GM19463 (cell line): ENCODE measurements at regions not wholly inside any gene's neighbourhood (a gene's known extent, or its start where the extent isn't known, plus 50 kb on each side); places are given as distances from the start of the nearest gene placed in this dataset.

Experiments
- ATAC-seq: cut with Tn5 transposase; IDR thresholded peaks from one replicate; pipeline ENCODE4 v1.9.1; 2021; ENCODE audit warnings: mild to moderate bottlenecking, moderate library complexity; ENCODE audit not compliant: unreplicated experiment

DNA sequence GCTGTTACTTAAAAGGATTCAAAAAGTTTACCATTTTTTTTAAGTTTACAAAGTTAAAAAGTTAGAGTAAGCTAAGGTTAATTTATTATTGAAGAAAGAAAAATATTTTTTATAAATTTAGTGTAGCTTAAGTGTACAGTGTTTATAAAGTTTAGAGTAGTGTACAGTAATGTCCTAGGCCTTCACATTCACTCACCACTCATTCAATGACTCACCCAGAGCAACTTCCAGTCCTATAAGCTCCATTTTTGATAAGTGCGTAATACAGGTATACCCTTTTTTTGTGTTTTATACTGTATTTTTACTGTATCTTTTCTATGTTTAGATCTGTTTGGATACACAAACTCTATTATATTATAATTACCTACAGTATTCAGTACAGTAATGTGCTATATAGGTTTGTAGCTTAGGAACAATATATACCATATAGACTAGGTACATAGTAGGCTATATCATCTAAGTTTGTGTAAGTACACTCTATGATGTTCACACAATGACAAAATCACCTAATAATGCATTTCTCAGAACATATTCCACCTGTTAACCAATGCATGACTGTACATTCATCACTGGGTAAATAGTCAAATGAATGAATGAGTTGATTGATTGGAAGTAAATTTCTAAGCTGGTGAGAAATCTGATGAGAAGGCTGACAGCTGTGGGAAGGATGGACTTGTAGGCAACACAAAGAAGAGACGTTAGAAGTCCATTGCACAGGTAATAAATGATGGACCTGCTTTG is 95.2 kb upstream of the CDIN1 start:
- no peak for ATAC-seq

DNA sequence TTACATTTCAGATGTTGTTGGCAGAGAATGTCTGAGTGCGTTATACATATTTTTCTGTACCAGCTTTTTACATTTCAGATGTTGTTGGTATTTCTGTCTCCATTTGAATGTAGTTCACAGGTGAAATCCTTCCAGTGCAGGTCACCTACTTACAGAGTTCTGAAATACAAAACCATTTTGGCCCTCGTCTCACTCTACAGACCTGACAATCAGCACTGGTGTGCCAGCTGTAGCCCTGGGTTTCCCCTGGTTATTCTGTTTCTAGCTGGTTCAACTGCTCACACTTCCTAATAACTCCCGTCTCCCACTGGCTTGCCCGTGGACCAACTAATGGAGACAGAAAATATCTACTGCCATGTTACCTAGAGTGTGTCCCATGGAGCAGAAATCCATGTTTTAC is 87.5 kb upstream of the CDIN1 start:
- ATAC-seq, result no peak

DNA sequence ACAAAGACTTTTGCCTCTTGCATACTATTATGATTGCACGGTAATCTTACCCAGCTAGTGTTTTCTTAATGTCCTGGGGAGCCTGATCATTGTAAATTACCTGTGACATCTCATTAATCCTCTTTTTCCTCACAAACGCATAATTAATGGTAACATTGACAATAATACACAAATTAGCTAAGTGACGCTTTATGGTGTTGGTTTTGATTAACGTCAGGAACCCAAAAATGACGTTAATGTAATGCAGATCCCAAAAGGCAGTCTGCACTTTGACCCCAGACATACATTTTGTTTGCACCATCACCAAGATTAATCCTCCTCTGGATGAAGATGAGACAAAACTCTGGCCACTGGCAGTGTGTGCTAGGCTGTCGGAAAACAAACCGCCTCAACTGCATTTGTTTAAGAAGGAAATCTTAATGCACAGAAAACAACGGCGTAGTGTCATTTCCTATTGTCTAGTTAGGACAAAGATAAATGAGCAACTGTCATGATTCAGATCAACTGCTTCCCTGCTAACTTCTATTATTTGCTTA is 83.9 kb upstream of the CDIN1 start:
- ATAC-seq, result no peak

DNA sequence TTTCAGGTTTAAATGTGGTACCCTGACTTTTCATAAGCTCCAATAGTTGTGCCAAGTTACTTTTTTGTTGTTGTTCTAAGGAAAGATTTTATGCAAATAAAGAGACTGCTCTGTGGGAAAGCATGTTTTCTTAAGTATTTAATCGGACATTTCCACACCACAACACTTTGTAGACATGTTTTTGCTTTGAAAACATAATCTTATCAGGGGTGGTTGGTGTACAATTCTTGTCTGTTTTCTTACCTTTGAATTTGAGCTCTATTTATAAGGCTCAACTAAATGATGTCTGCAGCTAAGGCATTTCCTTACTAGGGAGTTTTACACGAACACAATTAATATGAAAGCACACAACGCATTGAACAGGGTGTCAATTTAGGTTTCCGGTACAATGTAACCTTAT is 81.5 kb upstream of the CDIN1 start:
- no peak for ATAC-seq

DNA sequence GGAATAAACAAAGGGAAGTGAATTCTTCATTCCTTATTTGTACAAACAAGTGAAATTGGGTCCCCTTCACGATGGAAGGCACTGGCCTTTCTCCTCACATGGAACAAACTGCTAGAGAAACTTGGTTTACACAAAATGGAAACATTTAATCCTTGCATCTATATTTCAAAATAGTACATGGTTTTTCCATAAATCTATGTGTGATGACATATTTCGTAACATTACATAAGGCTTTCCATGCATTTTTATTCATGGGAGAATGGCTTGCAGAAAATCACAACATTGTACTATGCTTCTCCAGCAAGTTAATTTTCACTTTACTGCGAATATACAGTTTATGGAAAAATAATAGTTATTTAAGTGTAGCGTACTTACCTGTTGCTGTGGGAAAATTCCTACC is 81.0 kb upstream of the CDIN1 start:
- no peak for ATAC-seq

DNA sequence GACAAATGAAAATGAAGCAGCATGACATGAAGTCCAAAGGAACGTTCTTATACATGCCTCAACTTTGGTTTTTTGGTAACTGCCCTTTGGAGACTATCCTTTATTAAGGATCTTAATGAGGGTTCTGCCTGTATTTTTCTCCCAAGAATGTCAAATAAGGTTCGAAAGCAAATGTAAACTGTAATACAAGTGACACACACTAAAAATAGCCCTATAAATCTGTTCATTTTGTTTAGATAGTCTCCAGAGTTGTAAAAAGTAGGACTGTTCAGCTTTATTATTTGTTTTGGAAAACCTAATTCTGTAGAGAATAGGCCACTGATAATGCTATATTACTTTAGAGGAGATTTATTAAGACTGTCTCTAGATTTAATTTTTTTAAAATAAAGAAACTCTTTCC is 80.5 kb upstream of the CDIN1 start:
- no peak for ATAC-seq

DNA sequence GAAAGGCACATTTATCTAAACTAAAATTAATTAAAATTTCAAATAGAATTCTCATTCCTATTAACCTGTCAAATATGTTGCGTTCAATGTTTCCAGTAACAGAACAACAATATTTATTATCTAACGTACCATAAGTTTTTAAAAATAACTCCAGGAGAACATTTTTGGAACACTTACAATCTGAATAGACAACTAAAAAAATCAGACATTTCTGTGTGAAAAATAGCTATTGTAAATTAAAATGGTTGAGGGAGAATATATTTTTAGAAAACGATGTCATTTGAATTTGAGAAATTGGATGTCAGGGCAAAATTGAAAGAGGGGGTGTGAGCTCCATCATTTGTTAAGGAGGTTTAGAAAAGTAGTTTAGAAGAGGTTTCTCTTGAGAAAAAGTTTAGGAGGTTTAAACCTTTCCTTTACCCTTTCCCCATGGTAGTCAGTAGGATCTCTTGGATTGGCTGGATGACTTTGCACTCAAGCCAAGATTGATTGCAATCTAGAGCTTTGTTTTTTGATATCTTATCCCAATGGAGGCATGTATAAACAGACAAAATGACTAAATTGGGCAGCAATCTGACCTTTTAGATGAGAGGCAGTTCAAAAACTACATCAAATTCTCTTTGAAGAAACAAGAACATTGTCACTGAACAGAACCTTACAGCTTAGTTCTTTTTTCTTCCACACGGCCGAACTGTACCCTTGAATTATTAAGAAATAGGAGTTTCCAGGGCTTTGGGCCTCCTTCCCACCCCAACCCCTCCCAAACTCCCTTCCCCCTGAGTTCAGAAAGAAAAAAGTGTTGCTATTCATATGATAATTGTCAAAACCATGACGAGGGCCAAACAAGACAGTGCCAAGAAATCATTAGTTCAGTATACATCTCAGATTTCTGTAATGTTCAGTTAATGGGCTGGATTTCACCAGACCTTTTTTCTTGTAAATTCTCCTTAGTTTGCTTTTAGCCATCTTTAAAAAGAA is 79.7 kb upstream of the CDIN1 start:
- ATAC-seq, result no peak

DNA sequence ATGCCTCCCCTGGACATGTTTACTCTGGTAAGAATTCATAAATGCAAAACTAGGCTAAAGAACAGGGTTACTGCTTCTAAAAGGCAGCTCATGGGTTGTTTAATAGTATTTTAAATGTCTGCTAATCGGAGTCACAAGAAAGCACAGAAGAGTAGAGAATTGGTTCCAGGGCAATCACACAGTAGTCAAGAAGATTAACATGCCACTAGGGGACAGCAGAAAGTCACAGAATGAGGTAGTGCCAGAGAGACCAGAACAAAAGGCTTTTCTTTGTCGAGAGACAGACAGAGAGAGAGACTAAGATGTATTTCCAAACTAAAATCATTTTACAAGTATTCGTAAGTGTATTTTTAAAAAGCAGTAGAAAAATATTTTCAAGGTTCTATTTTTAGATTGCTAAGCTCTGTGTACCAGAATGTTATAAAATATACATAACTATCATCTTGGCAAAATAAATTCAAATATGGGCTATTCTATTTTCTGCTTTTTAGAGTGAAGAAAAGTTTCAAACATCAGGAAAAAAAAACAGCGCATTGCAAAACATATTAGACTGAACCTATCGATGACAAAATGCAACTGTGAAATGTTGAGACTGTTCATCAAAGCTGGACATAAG is 78.3 kb upstream of the CDIN1 start:
- peak; percentile 89 for ATAC-seq

DNA sequence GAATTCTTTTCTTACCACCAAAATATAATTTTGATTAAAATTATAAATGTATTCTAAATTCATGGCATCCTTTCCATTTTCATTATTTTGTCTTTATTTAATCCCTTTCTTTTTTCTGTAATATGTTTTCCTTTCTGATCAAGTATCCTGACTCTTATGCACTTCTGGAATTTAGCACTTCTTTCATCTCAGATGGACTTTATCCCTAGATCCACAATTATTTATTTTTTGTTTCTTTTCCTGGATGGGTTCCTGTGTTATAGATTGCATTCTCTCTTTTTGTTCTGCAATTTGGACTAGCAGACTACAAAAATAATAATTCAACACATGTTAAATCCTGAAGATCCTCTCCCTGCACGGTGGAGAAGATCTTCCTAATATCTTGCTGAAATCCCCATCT is 76.9 kb upstream of the CDIN1 start:
- ATAC-seq, result no peak

DNA sequence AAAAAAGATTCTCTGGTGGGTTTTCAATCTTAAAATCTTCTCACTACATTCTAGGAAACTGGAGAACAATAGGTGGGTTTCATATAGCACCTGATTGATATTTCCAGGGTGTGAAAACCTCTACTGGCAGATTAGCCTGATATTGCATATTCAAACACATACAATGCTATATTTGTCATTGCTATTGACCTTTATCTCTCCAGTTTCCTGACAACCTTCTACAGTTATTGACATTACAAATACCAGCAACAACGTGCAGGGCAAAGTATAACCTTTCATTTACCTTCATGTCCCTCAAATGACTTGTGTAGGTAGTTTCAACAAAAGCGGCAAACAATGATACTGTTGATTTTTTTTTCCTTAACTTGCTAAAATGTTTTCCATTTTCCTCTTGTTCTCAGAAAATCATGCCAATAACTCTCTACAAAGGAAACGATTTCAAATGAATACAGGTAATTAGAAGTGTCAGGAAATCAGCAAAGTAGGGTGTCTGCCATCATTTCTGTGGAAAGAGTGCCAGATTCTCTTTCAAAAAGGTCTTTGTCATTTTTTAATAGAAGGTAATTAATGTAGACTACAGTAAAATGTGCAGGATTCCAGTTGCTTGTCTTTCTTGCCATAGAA is 72.6 kb upstream of the CDIN1 start:
- ATAC-seq, result no peak

DNA sequence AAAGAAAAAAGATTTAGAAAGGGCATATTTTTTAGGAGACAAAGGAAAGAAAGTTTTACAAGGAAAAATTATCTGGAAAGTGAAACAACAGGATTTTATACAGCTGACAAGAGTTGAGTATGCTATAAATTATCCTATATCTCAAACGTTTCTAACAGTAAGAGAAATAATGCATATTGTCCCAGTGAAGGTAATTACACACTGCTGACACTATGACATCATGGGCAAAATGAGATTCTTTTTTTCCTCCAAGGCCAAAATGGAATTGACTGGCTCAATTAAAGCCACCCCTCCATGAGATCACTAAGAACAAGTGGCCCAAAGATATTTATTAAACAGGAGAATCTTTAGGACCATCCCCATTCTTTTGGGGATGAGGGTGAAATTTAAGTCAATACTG is 72.0 kb upstream of the CDIN1 start:
- no peak for ATAC-seq

DNA sequence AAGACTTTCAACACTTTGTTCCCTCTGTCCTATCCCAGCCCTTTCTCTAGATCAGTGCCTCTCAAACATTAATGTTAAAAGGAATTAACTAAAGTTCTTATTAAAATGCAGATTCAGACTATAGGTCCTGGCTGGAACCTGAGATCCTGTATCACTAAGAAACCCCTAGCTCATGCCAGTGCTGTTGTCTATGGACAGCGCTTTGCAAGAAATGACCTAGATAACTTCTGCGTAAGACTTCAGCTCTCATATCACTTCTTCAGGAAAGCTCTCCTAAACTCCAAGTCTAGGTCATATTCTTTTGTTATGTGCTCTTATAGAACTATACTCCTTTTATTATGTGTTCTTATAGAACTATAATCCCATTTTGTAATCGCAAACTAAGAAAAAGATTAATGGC is 67.8 kb upstream of the CDIN1 start:
- ATAC-seq, result no peak

DNA sequence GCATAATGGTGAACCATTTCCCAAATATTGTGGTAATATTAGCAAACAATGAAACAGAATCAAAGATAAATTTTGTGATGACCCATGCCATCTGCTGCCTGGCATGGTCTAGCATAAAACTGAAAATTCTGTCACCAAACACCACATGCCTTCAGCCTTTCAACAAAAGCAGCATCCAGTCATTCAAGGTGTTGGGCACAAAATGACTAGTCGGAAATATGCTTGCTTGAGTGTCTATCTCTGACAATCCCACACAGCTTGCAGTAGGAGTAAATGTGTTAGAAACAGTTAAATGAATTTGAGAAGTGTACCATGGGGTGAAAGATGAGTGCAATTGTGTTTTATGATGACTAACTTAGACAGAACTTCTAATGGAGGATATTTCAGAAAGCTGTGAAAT is 61.7 kb upstream of the CDIN1 start:
- peak; percentile 53 for ATAC-seq

DNA sequence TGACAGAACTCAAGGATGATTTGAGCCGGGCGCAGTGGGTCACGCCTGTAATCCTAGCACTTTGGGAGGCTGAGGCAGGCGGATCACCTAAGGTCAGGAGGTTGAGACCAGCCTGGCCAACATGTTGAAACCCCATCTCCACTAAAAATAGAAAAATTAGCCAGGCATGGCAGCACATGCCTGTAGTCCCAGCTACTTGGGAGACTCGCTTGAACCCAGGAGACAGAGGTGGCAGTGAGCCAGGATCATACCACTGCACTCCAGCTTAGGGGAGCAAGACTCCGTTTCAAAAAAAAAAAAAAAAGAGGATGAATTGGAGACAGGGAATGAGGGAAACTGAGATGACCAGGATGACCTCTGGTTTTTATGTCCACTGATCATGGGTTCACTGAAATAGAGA is 60.4 kb upstream of the CDIN1 start:
- no peak for ATAC-seq

DNA sequence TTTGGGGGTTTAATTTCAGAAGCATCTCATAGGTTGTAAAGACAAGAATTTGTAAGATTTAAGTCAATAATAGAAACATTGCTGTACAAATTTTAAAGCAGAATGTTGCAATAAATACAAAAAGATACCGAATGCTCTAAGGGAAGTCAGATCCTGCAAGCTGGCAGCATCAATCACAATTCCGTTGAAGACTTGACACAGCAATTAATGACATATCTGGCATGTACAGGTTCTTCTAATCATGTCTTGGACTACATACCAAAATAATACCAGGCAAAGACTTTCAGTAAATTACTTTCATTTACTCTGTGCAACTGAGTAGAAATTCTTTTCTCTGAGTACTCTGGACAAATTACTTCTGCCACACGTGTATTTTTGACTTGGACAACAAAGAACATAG is 54.0 kb upstream of the CDIN1 start:
- no peak for ATAC-seq

DNA sequence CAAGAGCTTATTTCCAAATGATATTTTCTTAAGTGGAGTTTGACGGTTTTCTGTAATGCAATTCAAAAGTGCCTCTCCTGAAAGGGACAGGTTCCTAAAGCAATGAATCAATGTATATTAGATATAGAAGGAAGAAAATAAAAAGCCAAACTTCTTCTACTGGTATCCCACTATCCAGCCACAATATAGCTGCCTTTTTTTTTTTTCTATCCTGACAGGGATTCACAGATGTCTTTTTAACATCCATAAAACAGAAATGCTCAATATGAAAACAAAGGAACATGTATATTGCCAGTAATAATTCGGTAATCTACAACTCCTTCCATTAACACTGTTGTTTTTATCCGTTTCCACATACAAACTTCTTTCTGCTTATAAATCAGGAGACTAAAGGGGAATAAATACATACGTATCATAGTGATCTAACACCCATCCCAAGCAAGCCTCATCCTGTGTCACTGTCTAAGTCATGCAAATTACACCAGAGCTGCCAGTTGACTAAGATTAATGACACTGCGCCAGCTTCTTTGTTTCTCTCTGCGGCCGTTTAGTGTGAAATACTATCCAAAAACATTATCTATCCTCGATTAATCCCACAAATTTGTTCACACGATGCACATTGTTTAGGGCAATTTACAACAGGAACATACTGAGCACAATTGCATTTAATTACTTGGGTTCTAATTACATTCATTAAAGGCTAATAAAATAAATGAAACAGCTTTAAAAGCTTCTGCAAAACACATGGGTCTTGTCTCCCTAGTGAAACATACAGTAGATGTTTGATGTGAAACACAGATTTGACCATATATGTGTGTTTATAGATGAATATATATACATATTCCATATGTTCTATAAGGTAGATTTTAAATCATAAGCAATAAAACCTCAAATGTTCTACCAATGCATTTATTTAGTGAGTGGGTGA is 51.9 kb upstream of the CDIN1 start:
- ATAC-seq, result no peak

DNA sequence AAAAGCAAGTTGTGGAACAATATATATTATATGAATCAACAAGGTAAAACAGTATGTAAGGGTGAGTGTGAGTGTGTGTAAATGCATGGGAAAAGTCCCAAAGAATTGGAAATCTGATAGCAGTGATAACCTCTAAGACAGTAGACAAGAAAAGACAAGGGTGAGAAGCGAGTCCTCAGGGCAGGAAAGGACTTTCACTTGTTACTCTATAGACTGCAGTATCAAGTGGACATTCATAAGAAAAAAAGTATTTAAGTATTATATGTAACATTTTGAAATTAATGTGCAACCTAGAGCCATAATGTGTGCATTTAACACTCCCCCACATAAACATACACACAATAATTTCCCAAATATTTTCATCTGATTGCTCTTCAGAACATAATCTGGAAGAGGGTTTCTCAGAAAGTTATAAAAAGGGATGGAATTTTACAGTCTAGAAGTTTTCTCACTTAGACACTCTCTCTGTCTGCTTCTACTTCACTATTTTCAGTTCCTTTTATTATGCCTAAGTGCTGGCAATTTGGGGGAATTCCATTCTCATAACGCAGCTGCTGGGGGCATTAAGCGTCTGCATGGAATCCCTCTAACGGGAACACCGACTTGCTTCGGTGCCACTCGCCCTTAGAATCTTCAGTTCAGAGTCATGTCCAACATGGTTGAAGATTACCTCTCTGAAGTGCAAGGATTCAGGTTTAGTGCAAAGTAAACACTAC is 50.0 kb upstream of the CDIN1 start:
- ATAC-seq, result peak; percentile 93
